Heart right ventricle (tissue), 16 donors: ENCODE measurements at regions not wholly inside any gene's neighbourhood (a gene's known extent, or its start where the extent isn't known, plus 50 kb on each side); places are given as distances from the start of the nearest gene placed in this dataset.

Experiments used
- ATAC-seq, 8 donors: fragments of 200-7000 bp; cut with Tn5 transposase; one replicate each; pipeline ENCODE4 v1.9.1; 2020; ENCODE audit warnings: mild to moderate bottlenecking in 8 of 8, moderate library complexity in 8 of 8, moderate number of reproducible peaks in 1 of 8
- DNase-seq, 2 donors: peaks; one replicate each; pipeline ENCODE4 v3.0.0-alpha.2; 2020
- H3K27ac ChIP-seq, 10 donors: fragments of 200-600 bp; sonication (generic) in 2 of 10; one replicate each; pipeline versions ENCODE4 v1.5.0 to v1.8.0; 2020 to 2022; ENCODE audit warnings: mild to moderate bottlenecking in 3 of 10
- H3K27me3 ChIP-seq, 7 donors: fragments of 200-600 bp; one replicate each; pipeline ENCODE4 v1.8.0; 2021 to 2022; ENCODE audit warnings: mild to moderate bottlenecking in 2 of 7
- H3K36me3 ChIP-seq, 9 donors: fragments of 200-600 bp; sonication (generic) in 1 of 9; one replicate each; pipeline versions ENCODE4 v1.5.0 to v1.8.0; 2020 to 2022; ENCODE audit warnings: mild to moderate bottlenecking in 2 of 9
- H3K4me1 ChIP-seq, 9 donors: fragments of 200-600 bp; sonication (generic) in 1 of 9; one replicate each; pipeline versions ENCODE4 v1.5.0 to v1.8.0; 2020 to 2022; ENCODE audit warnings: mild to moderate bottlenecking in 4 of 9
- H3K4me3 ChIP-seq, 10 donors: fragments of 200-600 bp; sonication (generic) in 2 of 10; one replicate each; pipeline versions ENCODE4 v1.5.0 to v1.8.0; 2020 to 2022; ENCODE audit warnings: mild to moderate bottlenecking in 7 of 10, moderate library complexity in 2 of 10
- H3K9me3 ChIP-seq, 11 donors: fragments of 200-600 bp in 10 of 11; sonication (generic) in 2 of 11; one replicate each; pipeline versions ENCODE4 v1.5.0 to v1.8.0; 2013 to 2022; ENCODE audit warnings: mild to moderate bottlenecking in 2 of 11, control low read depth in 1 of 11, moderate library complexity in 1 of 11
- WGBS, 2 donors: extraction: QIAGEN DNeasy Blood & Tissue Kit; methylation state at CpG; one replicate each; pipeline ENCODE4 v1.1.7; 2013; ENCODE audit warnings: inconsistent platforms in 1 of 2; 5-methylcytosine and 5-hydroxymethylcytosine counted together
- intact Hi-C, 10 donors: fragments of 100-400 bp; cut with DNase I; formaldehyde crosslinking; loops; one replicate each; pipeline versions ENCODE4 v1.11.1 to v1.14.2; 2022
- TF ChIP-seq, protein P1 (sequence below), 9 donors: fragments of 200-600 bp; sonication (generic) in 2 of 9; IDR thresholded peaks; one replicate each; pipeline versions ENCODE4 v1.5.0 to v1.8.0; 2021 to 2022; ENCODE audit warnings: antibody characterized with exemption in 9 of 9, mild to moderate bottlenecking in 5 of 9, moderate library complexity in 1 of 9
- donor health status: Arrhythmogenic right ventricular cardiomyopathy.
- donor health status: ischemic (EF 13 %, LVEDD 7.1; RV severe dilation, severe dysfunction).
- donor health status: healthy with polysubstance abuse.
- donor health status: DM: no; HTN: yes; CAD: no.
- donor health status: DM: no; HTN: no; CAD: no.
- donor health status: ischemic (EF 25% LVEDD 6.9; RV normal size, moderate dysfunction).
- donor health status: ischemic (EF 25% LVEDD 5.7; RV mildly dilated, moderate dysfunction).
- donor health status: healthy.
- donor health status: DM: yes; HTN: yes; CAD: no.
- donor health status: Ischemic cardiomyopathy.
- donor health status: ischemic (EF 35%, LVEDD 5.7; RV mildly dilated, moderate dysfunction).
- donor health status: nonischemic (EF 11% LVEDD 7.7; RV severe dilation, severe dysfunction).
- donor health status: DM: yes; HTN: yes; CAD: no.
- donor health status: PGD.
- donor health status: ischemic (EF 29% LVEDD 5.4; RV normal size, mild dysfunction).
- donor health status: nonischemic (EF 23%, LVEDD 6.1; RV moderate dilation, normal function).

DNA sequence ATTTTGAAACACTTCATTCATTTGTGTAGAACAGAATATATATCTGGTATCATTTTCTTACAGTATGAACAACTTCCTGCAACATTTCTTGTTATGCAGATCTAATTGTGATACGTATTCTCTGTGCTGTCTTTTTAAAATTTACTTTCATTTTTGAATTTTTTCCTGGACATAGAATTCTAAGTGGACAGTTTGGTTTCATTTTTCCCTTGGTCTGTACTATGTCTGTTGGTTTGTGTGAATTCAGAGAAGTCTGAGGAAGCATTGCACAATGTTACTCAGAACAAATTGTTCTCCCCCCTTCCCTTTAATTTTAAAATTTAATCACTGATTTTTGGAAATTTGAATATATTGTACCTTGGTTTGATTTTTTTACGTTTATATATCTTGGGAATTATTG, 352.5 kb upstream of the PCDH20 start:
- TF ChIP-seq, protein P1, sequence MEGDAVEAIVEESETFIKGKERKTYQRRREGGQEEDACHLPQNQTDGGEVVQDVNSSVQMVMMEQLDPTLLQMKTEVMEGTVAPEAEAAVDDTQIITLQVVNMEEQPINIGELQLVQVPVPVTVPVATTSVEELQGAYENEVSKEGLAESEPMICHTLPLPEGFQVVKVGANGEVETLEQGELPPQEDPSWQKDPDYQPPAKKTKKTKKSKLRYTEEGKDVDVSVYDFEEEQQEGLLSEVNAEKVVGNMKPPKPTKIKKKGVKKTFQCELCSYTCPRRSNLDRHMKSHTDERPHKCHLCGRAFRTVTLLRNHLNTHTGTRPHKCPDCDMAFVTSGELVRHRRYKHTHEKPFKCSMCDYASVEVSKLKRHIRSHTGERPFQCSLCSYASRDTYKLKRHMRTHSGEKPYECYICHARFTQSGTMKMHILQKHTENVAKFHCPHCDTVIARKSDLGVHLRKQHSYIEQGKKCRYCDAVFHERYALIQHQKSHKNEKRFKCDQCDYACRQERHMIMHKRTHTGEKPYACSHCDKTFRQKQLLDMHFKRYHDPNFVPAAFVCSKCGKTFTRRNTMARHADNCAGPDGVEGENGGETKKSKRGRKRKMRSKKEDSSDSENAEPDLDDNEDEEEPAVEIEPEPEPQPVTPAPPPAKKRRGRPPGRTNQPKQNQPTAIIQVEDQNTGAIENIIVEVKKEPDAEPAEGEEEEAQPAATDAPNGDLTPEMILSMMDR (IDR thresholded peaks at IDR 0.05) = no peak
- intact Hi-C loops = no loop called here
- DNase-seq (no peak), ATAC-seq (no peak)
- H3K4me3 ChIP-seq = no peak overlapping the region
- no peak overlapping the region for H3K27ac ChIP-seq
- no peaks in the 10 kb centered on the region for H3K27me3 ChIP-seq
- H3K9me3 ChIP-seq = peaks cover 0 to 24% (median 4%) of the 10 kb centered on the region in 11 donors
- WGBS, 2 donors = 75 to 79% methylated on average over 2 of the region's 2 CpGs
- no peaks in the 10 kb centered on the region for H3K36me3 ChIP-seq
- no peaks in the 10 kb centered on the region for H3K4me1 ChIP-seq

DNA sequence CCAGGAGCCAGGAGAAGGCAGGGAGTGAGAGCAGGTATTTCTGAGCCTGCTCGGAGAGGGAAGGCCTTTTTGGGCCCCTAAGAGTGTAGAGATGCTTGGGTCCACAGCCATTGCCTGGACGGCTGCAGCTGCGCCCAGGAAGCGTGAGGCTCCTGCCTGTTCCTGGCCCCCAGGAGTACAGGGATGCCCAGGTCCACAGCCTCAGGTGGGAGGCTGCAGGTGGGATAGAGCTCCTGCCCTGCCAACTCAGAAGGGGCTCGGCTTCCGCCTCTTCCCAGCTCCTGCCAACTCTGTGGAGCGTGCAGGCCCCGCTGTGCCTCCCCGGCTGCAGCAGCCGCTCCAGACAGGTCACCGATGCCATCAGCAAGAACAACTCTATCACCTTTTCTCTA, 351.0 kb upstream of the PCDH20 start:
- Histone ChIP-seq H3K36me3 (no peaks in the 10 kb centered on the region), H3K9me3 (peaks cover 0 to 34% (median 4%) of the 10 kb centered on the region in 11 donors), H3K4me1 (no peaks in the 10 kb centered on the region), H3K4me3 (no peak overlapping the region), H3K27ac (no peak overlapping the region), H3K27me3 (no peaks in the 10 kb centered on the region)
- ATAC-seq = no peak
- intact Hi-C loops = no loop called here
- no peak for DNase-seq
- WGBS, 2 donors = 83 to 94% methylated on average over 11 of the region's 11 CpGs
- TF ChIP-seq, protein P1 (IDR thresholded peaks at IDR 0.05) = no peak

DNA sequence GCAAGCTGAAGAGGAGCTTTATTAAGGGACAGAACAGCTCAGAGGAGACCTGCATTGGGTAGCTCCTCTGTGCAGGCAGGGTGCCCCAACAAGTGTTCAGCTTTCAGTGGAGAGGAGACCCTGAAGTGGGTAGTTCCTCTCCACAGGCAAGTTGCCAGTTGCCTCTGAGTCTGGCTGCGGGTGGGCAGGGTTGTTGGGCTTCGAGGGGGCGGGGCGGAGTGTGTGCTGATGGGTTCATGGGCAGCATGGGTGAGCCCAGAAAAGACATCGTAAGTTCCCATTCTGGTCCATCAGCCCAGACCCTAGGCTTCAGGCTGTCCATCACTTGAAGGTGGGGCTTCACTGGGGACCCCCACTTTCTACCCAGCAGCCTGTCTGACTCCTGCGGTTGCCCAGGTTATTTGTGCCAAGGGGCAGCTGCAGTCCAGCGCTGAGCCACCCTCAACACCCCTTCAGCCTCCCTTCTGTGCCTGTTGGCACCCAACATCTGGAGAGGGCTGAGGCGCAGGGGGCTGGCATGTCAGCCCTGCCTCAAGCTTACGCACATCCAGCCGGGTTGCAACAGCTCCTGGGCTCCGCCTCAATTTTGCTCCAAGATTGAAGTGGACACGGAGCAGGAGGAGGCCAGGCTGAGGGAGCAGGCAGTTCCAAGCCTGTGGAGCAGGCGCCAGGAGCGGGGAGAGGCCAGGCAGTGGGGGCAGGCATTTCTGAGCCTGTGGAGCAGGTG, 350.5 kb upstream of the PCDH20 start:
- ATAC-seq (no peak), DNase-seq (no peak)
- H3K27me3 ChIP-seq = no peaks in the 10 kb centered on the region
- H3K4me3 ChIP-seq = no peak overlapping the region
- no peaks in the 10 kb centered on the region for H3K4me1 ChIP-seq
- peaks cover 0 to 34% (median 4%) of the 10 kb centered on the region in 11 donors for H3K9me3 ChIP-seq
- WGBS, 2 donors = 87 to 91% methylated on average over 14 of the region's 14 CpGs
- no peak overlapping the region for H3K27ac ChIP-seq
- H3K36me3 ChIP-seq = no peaks in the 10 kb centered on the region
- TF ChIP-seq, protein P1 (IDR thresholded peaks at IDR 0.05) = no peak
- intact Hi-C loops = no loop called here

DNA sequence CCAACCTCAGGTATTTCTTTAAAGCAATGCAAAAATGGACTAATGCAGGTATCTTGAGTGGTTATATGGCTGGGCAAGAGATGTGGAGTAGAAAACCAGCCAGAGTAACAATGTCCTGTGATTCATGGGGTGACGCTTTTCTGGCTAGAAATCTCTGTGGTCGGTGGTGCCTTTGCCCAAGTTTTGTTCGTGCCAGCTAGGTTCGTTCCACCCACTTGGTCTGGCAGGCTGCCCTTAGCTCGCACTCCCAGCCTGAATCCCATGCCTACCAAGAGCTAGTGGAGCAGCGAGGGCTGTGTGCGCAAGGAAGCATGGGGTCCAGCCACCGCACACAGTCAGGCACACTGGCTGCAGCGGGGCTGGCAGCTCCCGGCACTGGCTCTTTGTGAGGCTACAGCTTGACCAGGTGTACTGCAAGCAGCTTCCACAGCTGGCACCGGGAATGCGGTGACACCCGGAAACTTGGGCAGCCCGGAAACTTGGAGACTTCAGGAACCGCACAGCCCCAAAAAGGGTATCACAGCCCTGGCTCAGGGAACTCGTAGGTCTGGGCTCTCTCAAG, 349.6 kb upstream of the PCDH20 start:
- TF ChIP-seq, protein P1 (IDR thresholded peaks at IDR 0.05) = no peak
- ATAC-seq = no peak
- 89 to 92% methylated on average over 16 of the region's 16 CpGs for WGBS, 2 donors
- H3K4me1 ChIP-seq = no peaks in the 10 kb centered on the region
- H3K27me3 ChIP-seq = no peaks in the 10 kb centered on the region
- H3K27ac ChIP-seq = no peak overlapping the region
- H3K9me3 ChIP-seq = peaks cover 0 to 34% (median 4%) of the 10 kb centered on the region in 11 donors
- no peaks in the 10 kb centered on the region for H3K36me3 ChIP-seq
- no peak for DNase-seq
- no peak overlapping the region for H3K4me3 ChIP-seq
- intact Hi-C loops = no loop called here
